T-helper 2 cell treated with Interferon-gamma antibody and Interleukin-4, amounts not matched to agents 100 ng/mL and 5 ng/mL, for 36 hours (primary cell): ENCODE measurements at regions not wholly inside any gene's neighbourhood (a gene's known extent, or its start where the extent isn't known, plus 50 kb on each side); places are given as distances from the start of the nearest gene placed in this dataset.
"Not testable (repeated sequence)": the region's sequence is repeated elsewhere in the genome, so short reads cannot be mapped to it uniquely, and the experiment has no call there.

Source experiments
- intact Hi-C: fragments of 100-400 bp; cut with micrococcal nuclease; formaldehyde crosslinking; loops from one replicate; pipeline ENCODE4 v1.15.1; 2023

GRCh38 chr7:115654384-115655214 lies 376.0 kb downstream of the TFEC start:
- intact Hi-C loops: no loop called here

- intact Hi-C loops: no loop called here
Measured at GRCh38 chr7:115649429-115649828, 381.1 kb downstream of the TFEC start.

- intact Hi-C loops: no loop called here
Measured at GRCh38 chr7:115647712-115648111, 382.9 kb downstream of the TFEC start.

GRCh38 chr7:115642194-115642593 lies 388.4 kb downstream of the TFEC start:
- intact Hi-C loops: no loop called here

GRCh38 chr7:115638853-115639252 lies 391.7 kb downstream of the TFEC start:
- intact Hi-C loops: no loop called here

- intact Hi-C loops: no loop called here
Measured at GRCh38 chr7:115637128-115637527, 393.4 kb downstream of the TFEC start.

- intact Hi-C loops: no loop called here
Measured at GRCh38 chr7:115635876-115636275, 394.7 kb downstream of the TFEC start.

- intact Hi-C loops: no loop called here
Measured at GRCh38 chr7:115635376-115635775, 395.2 kb downstream of the TFEC start.

- intact Hi-C loops: no loop called here
Measured at GRCh38 chr7:115634633-115635032, 395.9 kb downstream of the TFEC start.

GRCh38 chr7:115632636-115633035 lies 397.9 kb downstream of the TFEC start:
- intact Hi-C loops: no loop called here

GRCh38 chr7:115631782-115632181 lies 398.8 kb downstream of the TFEC start:
- intact Hi-C loops: no loop called here

GRCh38 chr7:115630049-115630448 lies 400.5 kb downstream of the TFEC start:
- intact Hi-C loops: no loop called here

- intact Hi-C loops: no loop called here
Measured at GRCh38 chr7:115618676-115619075, 411.9 kb downstream of the TFEC start.

- intact Hi-C loops: no loop called here
Measured at GRCh38 chr7:115613836-115614235, 416.7 kb downstream of the TFEC start.

GRCh38 chr7:115603416-115603815 lies 427.1 kb downstream of the TFEC start:
- intact Hi-C loops: no loop called here

GRCh38 chr7:115600207-115600606 lies 430.4 kb downstream of the TFEC start:
- intact Hi-C loops: no loop called here

- intact Hi-C loops: not testable (repeated sequence)
Measured at GRCh38 chr7:115599184-115599583, 431.4 kb downstream of the TFEC start.

GRCh38 chr7:115597220-115597619 lies 433.3 kb downstream of the TFEC start:
- intact Hi-C loops: not testable (repeated sequence)

- intact Hi-C loops: no loop called here
Measured at GRCh38 chr7:115593111-115593510, 437.5 kb downstream of the TFEC start.

GRCh38 chr7:115585015-115585718 lies 445.4 kb downstream of the TFEC start:
- intact Hi-C loops: no loop called here

- intact Hi-C loops: no loop called here
Measured at GRCh38 chr7:115582956-115583355, 447.6 kb downstream of the TFEC start.

GRCh38 chr7:115578576-115578975 lies 452.0 kb downstream of the TFEC start:
- intact Hi-C loops: no loop called here
